Thyroid gland (tissue), 4 donors: ENCODE measurements at regions not wholly inside any gene's neighbourhood (a gene's known extent, or its start where the extent isn't known, plus 50 kb on each side); places are given as distances from the start of the nearest gene placed in this dataset.

Experiments used
- DNase-seq, 2 donors: peaks; one replicate each; pipeline ENCODE4 v3.0.0-alpha.2; 2019
- H3K27ac ChIP-seq, 3 donors: fragments of 200-600 bp; sonication (generic); 1 replicate in 2 of 3; 2 replicates in 1 of 3; pipeline ENCODE4 v1.5.1; 2016 to 2019; ENCODE audit warnings: mild to moderate bottlenecking in 1 of 3, moderate library complexity in 1 of 3
- H3K27me3 ChIP-seq: fragments of 200-600 bp; sonication (generic); one replicate; pipeline ENCODE4 v1.5.1; 2019
- H3K36me3 ChIP-seq, 2 donors: fragments of 200-600 bp; sonication (generic); one replicate each; pipeline ENCODE4 v1.5.1; 2016 to 2019
- H3K4me1 ChIP-seq, 2 donors: fragments of 200-600 bp; sonication (generic); one replicate each; pipeline ENCODE4 v1.5.1; 2017 to 2019
- H3K4me3 ChIP-seq, 3 donors: fragments of 200-600 bp; sonication (generic); replicated peaks in 1 of 3; 1 replicate in 2 of 3; 2 replicates in 1 of 3; pipeline ENCODE4 v1.5.1; 2016; ENCODE audit warnings: mild to moderate bottlenecking in 1 of 3
- H3K9me3 ChIP-seq: fragments of 200-600 bp; sonication (generic); one replicate; pipeline ENCODE4 v1.5.1; 2017
- CTCF ChIP-seq, 6 experiments: fragments of 200-600 bp in 3 of 6; fragments of 450-650 bp in 3 of 6; sonication (generic) in 3 of 6; IDR thresholded peaks; one replicate each; pipeline ENCODE4 v1.5.1; 2016 to 2019; ENCODE audit warnings: antibody characterized with exemption in 6 of 6, mild to moderate bottlenecking in 2 of 6, inconsistent platforms in 1 of 6, moderate library complexity in 1 of 6
- POLR2A ChIP-seq, 2 donors: fragments of 450-650 bp; IDR thresholded peaks; one replicate each; pipeline ENCODE4 v1.6.1; 2017; ENCODE audit warnings: antibody characterized with exemption in 2 of 2, mild to moderate bottlenecking in 2 of 2, moderate library complexity in 1 of 2
- WGBS, 2 donors: methylation state at CpG; one replicate each; pipeline ENCODE4 v1.1.5; 2017; 5-methylcytosine and 5-hydroxymethylcytosine counted together
- intact Hi-C: fragments of 100-400 bp; cut with DNase I; formaldehyde crosslinking; loops from one replicate; pipeline ENCODE4 v1.15.1; 2023

- Histone ChIP-seq H3K36me3 (no peaks in the 10 kb centered on the region), H3K27ac (no peak overlapping the region), H3K27me3 (no peaks in the 10 kb centered on the region), H3K9me3 (no peaks in the 10 kb centered on the region), H3K4me1 (no peaks in the 10 kb centered on the region), H3K4me3 (no peak overlapping the region)
- TF ChIP-seq POLR2A (IDR thresholded peaks at IDR 0.05) = no peak
- no peak for TF ChIP-seq CTCF (IDR thresholded peaks at IDR 0.05)
- DNase-seq = no peak
- intact Hi-C loops = no loop called here
- 81 to 82% methylated on average over 1 of the region's 1 CpG for WGBS, 2 donors
These were observed 999.9 kb upstream of the CELF4 start for GRCh38 chr18:38565513-38565912.

GRCh38 chr18:38563396-38563980 is 997.9 kb upstream of the CELF4 start:
- TF ChIP-seq POLR2A (IDR thresholded peaks at IDR 0.05) (no peak), CTCF (IDR thresholded peaks at IDR 0.05) (no peak)
- H3K4me3 ChIP-seq = no peak overlapping the region
- intact Hi-C loops = no loop called here
- H3K36me3 ChIP-seq = no peaks in the 10 kb centered on the region
- no peaks in the 10 kb centered on the region for H3K9me3 ChIP-seq
- no peak overlapping the region for H3K27ac ChIP-seq
- H3K27me3 ChIP-seq = no peaks in the 10 kb centered on the region
- no peaks in the 10 kb centered on the region for H3K4me1 ChIP-seq
- no peak for DNase-seq
- 84 to 87% methylated on average over 2 of the region's 2 CpGs for WGBS, 2 donors

GRCh38 chr18:38557006-38557405 is 991.4 kb upstream of the CELF4 start:
- TF ChIP-seq CTCF (IDR thresholded peaks at IDR 0.05) (no peak), POLR2A (IDR thresholded peaks at IDR 0.05) (no peak)
- Histone ChIP-seq H3K4me3 (no peak overlapping the region), H3K27ac (no peak overlapping the region), H3K4me1 (no peaks in the 10 kb centered on the region), H3K9me3 (no peaks in the 10 kb centered on the region), H3K36me3 (no peaks in the 10 kb centered on the region), H3K27me3 (no peaks in the 10 kb centered on the region)
- WGBS, 2 donors = 49 to 58% methylated on average over 5 of the region's 5 CpGs
- no peak for DNase-seq
- intact Hi-C loops = no loop called here

GRCh38 chr18:38552732-38553321 is 987.2 kb upstream of the CELF4 start:
- intact Hi-C loops = no loop called here
- WGBS, 2 donors = 67 to 85% methylated on average over 2 of the region's 2 CpGs

GRCh38 chr18:38551881-38552280 is 986.3 kb upstream of the CELF4 start:
- H3K4me3 ChIP-seq = no peak overlapping the region
- peak; percentile 2 to 6 for DNase-seq
- no peaks in the 10 kb centered on the region for H3K9me3 ChIP-seq
- 48 to 50% methylated on average over 10 of the region's 10 CpGs for WGBS, 2 donors
- H3K36me3 ChIP-seq = no peaks in the 10 kb centered on the region
- intact Hi-C loops = no loop called here
- TF ChIP-seq CTCF (IDR thresholded peaks at IDR 0.05) (no peak), POLR2A (IDR thresholded peaks at IDR 0.05) (no peak)
- H3K4me1 ChIP-seq = no peaks in the 10 kb centered on the region
- H3K27ac ChIP-seq = no peak overlapping the region
- H3K27me3 ChIP-seq = no peaks in the 10 kb centered on the region

More at GRCh38 chr18:38552732-38553321, 987.2 kb upstream of the CELF4 start:
- TF ChIP-seq POLR2A (IDR thresholded peaks at IDR 0.05) = no peak
- DNase-seq = no peak
- H3K36me3 ChIP-seq = no peaks in the 10 kb centered on the region
- no peak overlapping the region for H3K27ac ChIP-seq
- no peak overlapping the region for H3K4me3 ChIP-seq
- no peaks in the 10 kb centered on the region for H3K9me3 ChIP-seq
- no peaks in the 10 kb centered on the region for H3K27me3 ChIP-seq
- no peaks in the 10 kb centered on the region for H3K4me1 ChIP-seq
